Vagina (tissue), 2 donors: ENCODE measurements at regions not wholly inside any gene's neighbourhood (a gene's known extent, or its start where the extent isn't known, plus 50 kb on each side); places are given as distances from the start of the nearest gene placed in this dataset.

ENCODE experiments used
- DNase-seq, 2 donors: peaks; one replicate each; pipeline ENCODE4 v3.0.0-alpha.2; 2017; ENCODE audit errors: extremely low spot score in 2 of 2
- H3K27ac ChIP-seq: fragments of 200-600 bp; sonication (generic); one replicate; pipeline ENCODE4 v1.5.1; 2019
- H3K27me3 ChIP-seq: fragments of 200-600 bp; sonication (generic); one replicate; pipeline ENCODE4 v1.5.1; 2019
- H3K36me3 ChIP-seq, 2 donors: fragments of 200-600 bp; sonication (generic); one replicate each; pipeline ENCODE4 v1.5.1; 2017 to 2019
- H3K4me1 ChIP-seq: fragments of 200-600 bp; sonication (generic); one replicate; pipeline ENCODE4 v1.5.1; 2019
- H3K4me3 ChIP-seq, 2 donors: fragments of 200-600 bp; sonication (generic); 1 replicate in 1 of 2; 2 replicates in 1 of 2; pipeline ENCODE4 v1.5.1; 2016 to 2019
- H3K9me3 ChIP-seq: fragments of 200-600 bp; sonication (generic); one replicate; pipeline ENCODE4 v1.5.1; 2019
- POLR2A ChIP-seq, 2 donors: fragments of 450-650 bp; IDR thresholded peaks; one replicate each; pipeline ENCODE4 v1.6.1; 2017; ENCODE audit warnings: antibody characterized with exemption in 2 of 2, mild to moderate bottlenecking in 2 of 2, moderate library complexity in 2 of 2
- POLR2AphosphoS5 ChIP-seq, 2 donors: sonication (generic); formaldehyde crosslinking; IDR thresholded peaks; one replicate each; pipeline ENCODE4 v1.9.0; 2017; ENCODE audit warnings: antibody characterized with exemption in 2 of 2, mild to moderate bottlenecking in 2 of 2, low read depth in 1 of 2; ENCODE audit not compliant: insufficient read depth in 1 of 2
- intact Hi-C: fragments of 100-400 bp; cut with DNase I; formaldehyde crosslinking; loops from one replicate; pipeline ENCODE4 v1.15.1; 2023
- TF ChIP-seq, protein P1 (sequence below), 3 experiments: fragments of 450-650 bp in 2 of 3; fragments of 200-600 bp in 1 of 3; sonication (generic) in 1 of 3; IDR thresholded peaks; one replicate each; pipeline ENCODE4 v1.5.1; 2017 to 2019; ENCODE audit warnings: antibody characterized with exemption in 3 of 3, mild to moderate bottlenecking in 2 of 3, moderate library complexity in 2 of 3

DNA sequence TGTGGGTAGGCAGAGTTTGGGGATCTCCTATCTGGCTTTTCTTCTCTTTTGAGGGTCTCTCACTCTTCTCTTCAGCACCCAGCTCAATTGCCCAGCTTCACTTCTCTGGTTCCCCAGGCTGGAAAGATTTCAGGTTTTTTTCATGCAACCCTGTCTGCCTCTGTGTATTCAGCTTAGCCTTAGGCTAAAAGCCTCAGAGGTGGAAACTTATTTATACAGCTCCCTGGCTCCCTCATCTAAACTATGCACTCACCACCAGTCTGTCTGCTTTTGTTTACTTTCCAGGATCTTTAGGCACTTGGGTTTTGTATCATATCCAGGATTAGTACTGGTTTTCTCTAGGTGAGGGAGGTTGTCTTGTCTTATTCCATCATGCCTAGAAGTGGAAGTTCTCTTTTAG, 540.2 kb upstream of the TRPC7 start:
- no peak for DNase-seq
- intact Hi-C loops, result no loop called here
- Histone ChIP-seq H3K36me3 (no peaks in the 10 kb centered on the region), H3K27ac (no peak overlapping the region), H3K4me3 (no peak overlapping the region), H3K9me3 (no peaks in the 10 kb centered on the region), H3K4me1 (no peaks in the 10 kb centered on the region), H3K27me3 (no peaks in the 10 kb centered on the region)
- no peak for TF ChIP-seq POLR2AphosphoS5 (IDR thresholded peaks at IDR 0.05; ENCODE audit: insufficient read depth in 1 of 2, low read depth in 1 of 2)

DNA sequence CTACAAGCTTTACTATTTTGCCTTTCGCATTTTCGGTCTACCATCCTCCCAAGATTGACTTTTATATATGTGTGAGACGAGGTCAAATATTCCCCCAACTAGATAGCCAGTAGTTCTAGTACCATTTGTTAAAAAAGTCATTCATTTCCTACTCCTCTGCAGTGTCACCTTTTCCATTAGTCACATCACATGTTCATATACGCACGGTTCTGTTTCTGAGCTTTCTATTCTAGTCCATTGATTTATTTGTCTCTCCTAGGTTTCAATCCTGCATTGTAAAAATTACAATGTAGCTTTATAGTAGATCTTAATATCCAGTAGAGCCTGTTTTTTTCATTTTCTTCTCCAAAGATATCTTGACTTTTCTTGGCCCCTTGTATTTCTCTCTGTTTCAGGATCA, 528.7 kb upstream of the TRPC7 start:
- DNase-seq, result no peak
- Histone ChIP-seq H3K9me3 (peaks cover 2% of the 10 kb centered on the region), H3K4me3 (no peak overlapping the region), H3K36me3 (no peaks in the 10 kb centered on the region), H3K4me1 (no peaks in the 10 kb centered on the region), H3K27me3 (no peaks in the 10 kb centered on the region), H3K27ac (no peak overlapping the region)
- intact Hi-C loops, result no loop called here
- TF ChIP-seq, protein P1, sequence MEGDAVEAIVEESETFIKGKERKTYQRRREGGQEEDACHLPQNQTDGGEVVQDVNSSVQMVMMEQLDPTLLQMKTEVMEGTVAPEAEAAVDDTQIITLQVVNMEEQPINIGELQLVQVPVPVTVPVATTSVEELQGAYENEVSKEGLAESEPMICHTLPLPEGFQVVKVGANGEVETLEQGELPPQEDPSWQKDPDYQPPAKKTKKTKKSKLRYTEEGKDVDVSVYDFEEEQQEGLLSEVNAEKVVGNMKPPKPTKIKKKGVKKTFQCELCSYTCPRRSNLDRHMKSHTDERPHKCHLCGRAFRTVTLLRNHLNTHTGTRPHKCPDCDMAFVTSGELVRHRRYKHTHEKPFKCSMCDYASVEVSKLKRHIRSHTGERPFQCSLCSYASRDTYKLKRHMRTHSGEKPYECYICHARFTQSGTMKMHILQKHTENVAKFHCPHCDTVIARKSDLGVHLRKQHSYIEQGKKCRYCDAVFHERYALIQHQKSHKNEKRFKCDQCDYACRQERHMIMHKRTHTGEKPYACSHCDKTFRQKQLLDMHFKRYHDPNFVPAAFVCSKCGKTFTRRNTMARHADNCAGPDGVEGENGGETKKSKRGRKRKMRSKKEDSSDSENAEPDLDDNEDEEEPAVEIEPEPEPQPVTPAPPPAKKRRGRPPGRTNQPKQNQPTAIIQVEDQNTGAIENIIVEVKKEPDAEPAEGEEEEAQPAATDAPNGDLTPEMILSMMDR (IDR thresholded peaks at IDR 0.05), result no peak

DNA sequence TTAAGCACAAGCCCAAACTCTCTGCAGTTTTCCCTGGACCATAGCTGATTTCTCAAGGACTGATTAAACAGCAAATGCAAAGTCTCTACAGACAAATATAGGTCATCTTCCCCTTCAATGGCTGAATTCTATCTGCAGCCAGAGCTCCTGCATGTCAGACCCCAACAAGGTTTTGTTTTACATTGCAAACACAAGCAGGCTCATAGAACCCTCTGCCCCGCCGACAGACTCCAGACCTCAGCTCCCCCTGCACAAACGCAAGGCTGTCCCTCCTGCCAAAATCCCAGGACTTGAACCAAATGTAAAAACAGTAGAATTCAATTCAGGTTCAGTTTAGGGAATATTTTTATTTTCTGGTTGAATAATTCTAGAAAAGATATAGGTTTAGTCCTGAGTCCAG, 526.7 kb upstream of the TRPC7 start:
- intact Hi-C loops, result no loop called here
- TF ChIP-seq, protein P1 (IDR thresholded peaks at IDR 0.05), result no peak
- TF ChIP-seq POLR2AphosphoS5 (IDR thresholded peaks at IDR 0.05; ENCODE audit: insufficient read depth in 1 of 2, low read depth in 1 of 2), result no peak
- TF ChIP-seq POLR2A (IDR thresholded peaks at IDR 0.05), result no peak

DNA sequence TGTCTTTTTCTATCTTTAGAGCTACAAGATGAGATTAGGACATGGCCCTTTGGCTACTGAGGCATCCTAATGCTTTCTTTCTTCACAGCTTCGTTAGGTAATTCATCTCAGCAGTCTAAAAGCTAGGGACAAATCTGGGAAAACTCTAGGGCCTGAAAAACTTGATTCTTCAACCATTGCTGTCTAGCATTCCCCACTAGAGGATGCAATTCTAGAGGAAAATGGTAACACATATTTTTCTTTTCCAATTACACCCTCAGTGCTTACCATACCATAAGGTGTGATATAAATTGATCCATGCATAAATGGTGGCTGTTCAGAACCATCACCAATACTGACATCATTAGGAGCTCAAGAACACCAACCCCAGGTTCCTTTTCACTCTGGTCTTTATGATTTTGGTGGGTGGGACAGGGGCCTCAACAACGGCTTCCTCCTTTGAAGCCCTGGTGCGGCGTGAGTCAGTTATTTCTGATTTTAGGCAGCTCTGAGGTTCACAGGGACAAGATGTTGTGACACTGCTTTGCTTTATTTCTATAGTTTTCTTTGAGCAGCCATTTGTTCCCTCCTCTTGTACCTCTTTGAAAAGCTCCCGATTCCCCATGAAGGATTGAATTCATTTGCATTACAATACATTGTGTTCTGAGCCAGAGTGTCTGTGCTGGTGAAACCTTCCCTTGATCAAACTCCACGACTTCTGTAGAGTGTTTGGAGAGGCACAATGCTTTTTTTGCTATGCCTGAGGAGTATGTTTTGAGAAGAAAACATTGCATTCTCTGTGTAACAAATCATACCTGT, 526.0 kb upstream of the TRPC7 start:
- Histone ChIP-seq H3K4me1 (no peaks in the 10 kb centered on the region), H3K9me3 (no peaks in the 10 kb centered on the region), H3K27me3 (no peaks in the 10 kb centered on the region), H3K27ac (no peak overlapping the region), H3K4me3 (no peak overlapping the region), H3K36me3 (no peaks in the 10 kb centered on the region)
- no peak for DNase-seq
- intact Hi-C loops, result no loop called here
- TF ChIP-seq POLR2AphosphoS5 (IDR thresholded peaks at IDR 0.05; ENCODE audit: insufficient read depth in 1 of 2, low read depth in 1 of 2) (no peak), POLR2A (IDR thresholded peaks at IDR 0.05) (no peak)
- TF ChIP-seq, protein P1 (IDR thresholded peaks at IDR 0.05), result no peak

More for the DNA sequence above, 526.7 kb upstream of the TRPC7 start:
- Histone ChIP-seq H3K4me3 (no peak overlapping the region), H3K4me1 (no peaks in the 10 kb centered on the region), H3K27ac (no peak overlapping the region), H3K9me3 (no peaks in the 10 kb centered on the region), H3K36me3 (no peaks in the 10 kb centered on the region), H3K27me3 (no peaks in the 10 kb centered on the region)
- DNase-seq, result no peak

DNA sequence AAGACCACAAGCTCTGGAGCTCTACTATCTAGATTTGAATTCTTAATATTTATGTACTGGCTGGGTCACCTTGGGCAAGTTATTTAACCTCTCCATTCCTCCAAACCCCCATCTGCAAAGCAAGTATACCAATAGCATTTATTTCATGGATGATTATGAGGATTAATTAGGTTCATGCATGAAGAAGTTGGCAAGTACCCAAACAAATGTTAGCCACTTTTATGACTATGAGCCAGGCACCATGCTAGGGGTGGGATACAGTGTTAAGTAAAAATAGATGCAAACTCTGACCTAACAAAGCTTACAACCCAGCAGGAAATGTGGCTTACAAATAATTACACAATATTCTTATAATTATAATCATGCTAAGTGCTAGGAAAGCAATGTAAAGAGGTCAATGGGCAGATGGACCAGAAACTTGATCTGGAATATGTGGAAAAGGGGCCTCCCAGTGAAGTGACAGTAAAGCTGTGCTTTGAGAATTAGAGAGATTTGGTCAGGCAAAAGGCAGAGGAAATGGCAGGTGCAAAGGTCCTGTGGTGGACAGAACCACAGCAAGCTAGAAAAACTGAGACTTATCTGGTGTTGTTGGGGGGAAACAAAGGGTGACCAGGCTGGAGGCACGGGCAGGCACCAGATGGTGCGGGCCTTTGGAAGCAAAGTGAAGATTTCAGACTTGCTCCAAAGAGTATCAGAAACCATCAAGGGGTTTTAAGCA, 525.2 kb upstream of the TRPC7 start:
- no peak for DNase-seq
- H3K27ac ChIP-seq, result no peak overlapping the region
- TF ChIP-seq, protein P1 (IDR thresholded peaks at IDR 0.05), result no peak
- TF ChIP-seq POLR2A (IDR thresholded peaks at IDR 0.05) (no peak), POLR2AphosphoS5 (IDR thresholded peaks at IDR 0.05; ENCODE audit: insufficient read depth in 1 of 2, low read depth in 1 of 2) (no peak)
- no peaks in the 10 kb centered on the region for H3K27me3 ChIP-seq
- intact Hi-C loops, result no loop called here
- no peaks in the 10 kb centered on the region for H3K9me3 ChIP-seq
- H3K4me3 ChIP-seq, result no peak overlapping the region
- no peaks in the 10 kb centered on the region for H3K36me3 ChIP-seq
- no peaks in the 10 kb centered on the region for H3K4me1 ChIP-seq
